GM18517 (cell line): ENCODE measurements at regions not wholly inside any gene's neighbourhood (a gene's known extent, or its start where the extent isn't known, plus 50 kb on each side); places are given as distances from the start of the nearest gene placed in this dataset.
"Not testable (repeated sequence)": the region's sequence is repeated elsewhere in the genome, so short reads cannot be mapped to it uniquely, and the experiment has no call there.

Experiments
- ATAC-seq: cut with Tn5 transposase; IDR thresholded peaks from one replicate; pipeline ENCODE4 v1.9.1; 2021; ENCODE audit warnings: mild to moderate bottlenecking, moderate library complexity; ENCODE audit not compliant: unreplicated experiment

DNA sequence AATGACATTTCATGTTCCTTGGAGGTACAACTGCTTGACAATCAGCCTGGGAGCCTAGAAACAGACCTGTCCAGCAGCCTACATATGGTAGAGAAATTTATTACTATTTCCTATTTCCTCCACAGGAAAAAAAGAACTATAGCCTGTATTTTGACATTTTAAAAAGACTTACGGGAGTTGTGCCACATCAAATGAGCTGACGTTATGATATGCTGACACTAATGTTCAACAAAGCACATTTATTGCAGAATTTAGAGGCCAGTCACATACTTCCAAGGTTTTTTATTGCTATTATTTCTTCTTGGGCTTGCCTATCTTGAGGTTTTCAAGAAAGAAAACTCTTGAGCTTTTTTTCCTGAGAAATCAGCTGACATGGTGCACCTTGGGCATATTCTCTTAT lies 305.3 kb downstream of the LRIG3 start:
- ATAC-seq = no peak

GRCh38 chr12:58615576-58615975 lies 304.7 kb downstream of the LRIG3 start:
- ATAC-seq = no peak

- ATAC-seq = no peak
Observed at GRCh38 chr12:58616618-58617017, 303.7 kb downstream of the LRIG3 start.

- ATAC-seq = no peak
Observed at GRCh38 chr12:58621126-58621525, 299.2 kb downstream of the LRIG3 start.

DNA sequence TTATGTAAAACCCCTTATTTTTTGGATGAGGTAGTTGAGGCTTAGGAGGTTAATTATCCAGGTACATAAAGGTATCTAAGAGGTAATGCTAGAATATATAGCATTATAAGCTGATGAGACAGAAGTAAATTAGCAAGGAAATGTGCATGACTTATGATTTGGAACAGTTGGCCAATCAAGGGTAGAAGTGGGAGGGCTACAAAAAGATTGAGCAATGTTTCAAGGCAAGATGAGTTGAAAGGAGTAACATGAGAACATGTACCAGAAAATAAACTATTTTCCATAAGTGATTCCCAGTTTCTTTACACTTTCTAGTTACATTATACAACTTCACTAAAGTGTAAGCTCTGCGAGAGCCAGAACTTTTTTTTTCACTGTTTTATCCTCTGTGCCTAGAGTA lies 290.9 kb downstream of the LRIG3 start:
- no peak for ATAC-seq

GRCh38 chr12:58633479-58633878 lies 286.8 kb downstream of the LRIG3 start:
- ATAC-seq = no peak

- ATAC-seq = no peak
Observed at GRCh38 chr12:58639318-58639934, 280.9 kb downstream of the LRIG3 start.

- ATAC-seq = no peak
Observed at GRCh38 chr12:58640314-58640713, 280.0 kb downstream of the LRIG3 start.

GRCh38 chr12:58645946-58646345 lies 274.4 kb downstream of the LRIG3 start:
- no peak for ATAC-seq

DNA sequence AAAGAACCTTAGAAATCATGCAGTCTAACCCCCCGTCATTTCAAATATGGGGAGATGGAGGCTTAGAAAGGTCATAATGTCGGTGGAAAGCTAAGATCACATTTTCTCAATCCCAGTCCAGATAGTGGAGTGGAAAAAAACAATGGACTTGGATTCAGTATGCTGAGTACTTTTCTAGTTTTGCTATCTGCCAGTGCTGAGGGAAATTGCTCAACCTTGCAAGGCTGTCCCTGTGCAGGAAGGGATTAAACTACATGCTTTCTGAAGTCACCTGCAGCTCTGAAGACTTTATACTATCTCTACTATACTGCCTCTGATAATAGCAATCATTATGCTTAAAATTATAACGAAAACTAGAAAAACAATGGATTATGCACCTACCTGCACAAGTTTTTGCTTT lies 272.8 kb downstream of the LRIG3 start:
- no peak for ATAC-seq

- ATAC-seq = no peak
Observed at GRCh38 chr12:58648176-58648575, 272.1 kb downstream of the LRIG3 start.

DNA sequence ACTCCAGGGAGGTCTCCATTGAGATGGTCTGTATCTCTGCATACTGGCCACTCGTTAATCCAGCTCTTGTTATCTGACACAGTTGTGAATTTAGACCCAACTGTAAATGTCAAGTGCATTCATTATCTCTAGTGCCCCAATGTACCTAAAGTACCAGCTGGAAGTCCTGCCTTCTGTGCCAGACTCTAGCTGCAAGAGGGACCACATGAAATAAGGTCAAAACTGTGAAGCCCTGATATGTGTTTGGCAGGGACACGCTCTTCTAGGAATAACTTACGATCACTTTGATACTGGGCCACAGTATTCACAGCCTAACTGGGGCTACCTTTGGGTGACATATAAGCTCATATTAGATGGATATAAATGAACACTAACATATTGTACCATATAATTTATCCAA lies 268.5 kb downstream of the LRIG3 start:
- no peak for ATAC-seq

DNA sequence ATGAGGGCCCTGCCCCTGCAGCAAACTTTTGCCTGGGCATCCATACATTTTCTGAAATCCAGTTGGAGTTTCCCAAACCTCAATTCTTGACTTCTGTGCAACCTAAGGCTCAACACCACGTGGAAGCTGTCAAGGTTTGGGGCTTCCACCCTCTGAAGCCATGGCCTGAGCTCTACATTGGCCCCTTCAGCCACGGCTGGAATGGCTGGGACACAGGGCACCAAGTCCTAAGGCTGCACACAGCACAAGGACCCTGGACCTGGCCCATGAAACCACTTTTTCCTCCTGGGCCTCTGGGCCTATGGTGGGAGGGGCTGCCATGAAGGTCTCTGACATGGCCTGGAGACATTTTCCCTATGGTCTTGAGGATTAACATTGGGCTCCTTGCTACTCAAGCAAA lies 266.3 kb downstream of the LRIG3 start:
- no peak for ATAC-seq

- ATAC-seq = no peak
Observed at GRCh38 chr12:58655375-58655774, 264.9 kb downstream of the LRIG3 start.

DNA sequence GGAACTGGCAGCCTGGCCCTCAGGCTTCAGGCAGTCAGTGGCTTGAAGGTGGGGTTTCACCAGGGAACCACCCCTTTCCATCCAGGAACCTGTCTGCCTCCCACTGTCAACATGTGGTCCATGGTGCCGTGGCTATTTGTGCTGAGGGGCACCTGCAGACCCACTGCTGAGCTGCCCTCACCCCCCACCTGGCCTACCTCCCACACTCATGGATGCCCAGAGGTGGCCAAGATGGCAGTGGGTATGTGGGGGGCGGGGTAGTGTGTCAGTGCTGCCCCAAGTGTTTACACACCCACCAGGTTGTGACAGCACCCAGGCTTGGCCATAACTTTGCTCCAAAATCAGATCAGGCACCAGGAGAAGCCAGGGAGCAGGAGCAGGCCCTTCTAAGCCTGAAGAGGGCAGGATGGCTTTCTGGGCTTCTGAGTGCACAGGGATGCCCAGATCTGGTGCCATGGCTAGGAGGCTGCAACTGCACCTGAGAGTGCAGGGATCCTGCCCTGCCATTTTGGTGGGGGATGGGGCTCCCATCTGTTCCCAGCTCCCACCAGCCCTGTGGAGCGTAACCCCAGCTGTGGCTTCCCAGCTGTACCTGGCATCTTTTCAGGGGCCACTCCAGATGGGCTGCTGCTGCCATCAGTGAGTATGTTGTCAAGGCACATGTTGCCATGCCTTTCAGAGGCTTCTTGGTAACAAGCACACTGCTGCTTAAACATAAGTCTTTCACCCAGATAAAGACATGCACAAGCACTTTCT lies 263.9 kb downstream of the LRIG3 start:
- ATAC-seq = no peak

DNA sequence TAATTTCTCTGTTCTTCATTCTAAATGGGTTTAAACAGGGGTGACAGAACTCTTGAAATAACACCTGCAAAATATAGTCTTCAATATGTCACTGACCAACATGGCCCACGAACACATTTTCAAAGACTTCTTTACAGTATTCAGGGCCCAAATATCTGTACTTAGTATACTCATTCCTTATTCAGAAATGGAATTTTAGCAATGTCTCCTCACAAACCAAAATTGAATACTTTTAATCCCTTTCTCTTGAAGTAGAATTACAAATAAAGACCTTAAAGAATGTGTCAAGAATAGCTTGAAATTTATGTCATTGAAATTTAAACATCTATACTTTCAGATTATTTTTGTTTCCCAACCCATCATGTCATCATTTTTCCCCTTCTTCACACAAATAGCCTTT lies 263.1 kb downstream of the LRIG3 start:
- no peak for ATAC-seq

DNA sequence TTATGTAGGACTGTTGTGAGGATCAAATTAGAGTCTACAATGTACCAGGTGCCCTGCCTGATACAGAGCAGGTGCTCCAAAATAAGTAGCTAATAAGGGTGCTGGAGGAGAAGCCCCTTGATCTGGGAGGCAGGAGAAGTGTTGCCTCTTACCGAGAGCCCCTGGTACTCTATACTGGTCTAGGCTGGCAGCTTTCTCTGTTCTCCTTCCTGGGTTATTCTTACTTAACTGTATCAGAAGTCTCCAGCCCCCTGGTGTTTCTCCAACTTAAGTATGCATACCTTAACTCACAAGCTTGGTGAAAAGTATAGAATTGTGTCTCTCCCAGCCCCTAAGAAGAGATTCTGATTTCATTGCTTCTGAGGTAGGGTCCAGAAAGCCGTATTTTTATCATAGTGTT lies 254.9 kb downstream of the LRIG3 start:
- no peak for ATAC-seq

DNA sequence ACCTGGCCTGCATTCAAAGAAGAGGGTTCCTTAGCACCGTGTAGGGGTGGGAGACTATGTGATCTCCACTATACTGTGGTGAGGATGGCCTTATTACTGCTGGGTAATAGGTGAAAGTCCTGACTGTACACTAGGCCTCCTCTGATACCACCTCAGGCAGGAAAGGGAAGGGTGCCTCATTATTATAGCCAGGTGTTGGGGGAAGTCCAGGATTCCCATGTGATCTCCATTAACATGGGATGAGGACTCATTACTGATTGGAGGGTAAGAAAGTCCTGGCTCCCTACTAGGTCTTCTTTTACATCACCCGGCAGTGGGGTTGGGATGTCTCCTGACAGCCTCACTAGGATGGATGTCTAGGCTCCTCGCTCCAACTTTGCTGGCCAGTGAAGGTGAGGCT lies 252.1 kb downstream of the LRIG3 start:
- no peak for ATAC-seq

DNA sequence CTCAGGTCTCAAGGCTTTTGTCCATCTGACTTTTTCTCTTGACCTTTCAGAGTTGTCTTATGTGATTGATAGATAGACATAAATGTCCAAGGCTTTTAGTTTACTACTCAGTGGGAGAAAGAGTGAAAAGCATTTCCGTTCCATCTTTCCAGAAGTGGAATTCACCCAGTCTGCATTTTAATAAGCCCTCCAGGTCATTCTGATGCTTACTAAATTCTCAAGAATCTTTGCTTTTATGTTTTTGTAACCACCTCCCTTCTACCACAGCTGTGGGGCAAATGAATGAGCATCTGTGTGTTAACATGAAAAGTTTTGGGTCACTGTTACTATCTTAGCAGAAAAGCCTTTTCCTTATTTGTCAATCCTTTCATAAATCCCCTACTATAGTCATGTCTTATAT lies 251.4 kb downstream of the LRIG3 start:
- no peak for ATAC-seq

DNA sequence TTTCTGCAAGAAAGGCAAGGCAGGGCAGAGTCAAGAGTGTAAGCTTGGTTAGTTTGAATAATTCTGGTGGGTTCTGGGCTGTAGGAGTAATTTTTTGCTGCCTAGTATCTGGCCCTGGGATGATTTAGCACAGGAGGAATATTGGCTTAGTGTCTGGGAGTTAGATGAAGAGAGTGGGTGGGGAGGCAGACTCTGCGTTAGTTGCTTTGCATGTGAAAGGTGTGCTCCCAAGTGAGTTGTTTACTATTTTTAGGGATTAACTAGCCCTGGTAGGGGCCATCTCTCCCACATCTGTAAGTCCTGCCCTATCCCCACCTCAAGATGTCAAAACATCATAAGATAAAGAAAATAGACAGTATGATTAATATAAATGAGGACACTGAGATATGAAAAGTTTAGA lies 249.7 kb downstream of the LRIG3 start:
- no peak for ATAC-seq

DNA sequence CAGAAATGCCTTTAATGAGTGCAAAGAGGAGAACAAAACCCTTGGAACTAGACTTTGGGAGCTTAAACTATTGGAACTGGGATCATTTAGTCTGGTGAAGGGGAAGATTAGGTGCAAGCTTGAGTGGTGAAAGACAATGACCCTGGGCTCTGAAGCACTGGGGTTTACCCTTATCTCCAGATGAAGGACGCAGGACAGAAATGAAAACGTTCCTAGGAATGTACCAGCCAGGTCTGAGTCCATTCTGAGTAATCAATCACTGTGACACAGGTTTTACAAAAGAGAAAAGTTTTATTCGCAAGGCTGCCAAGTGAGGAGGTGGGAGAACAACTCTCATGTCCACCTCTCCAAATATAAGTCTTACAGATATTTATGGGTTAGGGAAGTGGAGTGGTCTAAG lies 249.1 kb downstream of the LRIG3 start:
- ATAC-seq = no peak

DNA sequence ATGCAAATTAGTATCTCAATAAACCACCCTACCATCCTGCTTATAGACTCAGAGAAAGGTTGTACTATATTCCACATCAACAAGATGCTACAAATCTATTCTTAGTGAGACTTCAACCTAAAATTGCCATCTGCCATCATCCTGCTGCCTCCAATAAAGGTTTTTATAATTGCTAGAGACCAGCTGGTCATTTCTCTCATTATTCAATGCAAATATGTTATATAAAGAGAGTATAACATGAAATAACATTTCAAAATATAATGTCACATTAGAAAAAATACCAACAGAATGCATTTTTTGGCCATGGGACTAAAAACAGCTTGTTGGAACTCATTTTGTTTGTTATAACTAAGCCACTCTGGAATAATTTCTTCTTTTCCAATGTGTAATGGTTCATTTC lies 247.3 kb downstream of the LRIG3 start:
- no peak for ATAC-seq

DNA sequence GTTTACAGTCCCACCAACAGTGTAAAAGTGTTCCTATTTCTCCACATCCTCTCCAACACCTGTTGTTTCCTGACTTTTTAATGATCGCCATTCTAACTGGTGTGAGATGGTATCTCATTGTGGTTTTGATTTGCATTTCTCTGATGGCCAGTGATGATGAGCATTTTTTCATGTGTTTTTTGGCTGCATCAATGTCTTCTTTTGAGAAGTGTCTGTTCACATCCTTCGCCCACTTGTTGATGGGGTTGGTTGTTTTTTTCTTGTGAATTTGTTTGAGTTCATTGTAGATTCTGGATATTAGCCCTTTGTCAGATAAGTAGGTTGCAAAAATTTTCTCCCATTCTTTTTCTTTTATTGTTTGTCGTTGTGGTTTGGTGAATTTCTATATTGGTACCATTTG lies 242.5 kb downstream of the LRIG3 start:
- not testable (repeated sequence) for ATAC-seq
